ENCODE measurements at regions not wholly inside any gene's neighbourhood (a gene's known extent, or its start where the extent isn't known, plus 50 kb on each side); places are given as distances from the start of the nearest gene placed in this dataset.

- no peaks in the 10 kb centered on the region for H3K4me1 ChIP-seq (ENCODE audit: control insufficient read depth, insufficient read depth, low read length)
- intact Hi-C loops (cut with DNase I) = no loop called here
- DNase-seq (no peak), ATAC-seq (no peak)
- no peak overlapping the region for H3K27ac ChIP-seq (ENCODE audit: low read length)
- H3K9me3 ChIP-seq (ENCODE audit: control insufficient read depth, low read length) = no peaks in the 10 kb centered on the region
- H3K27me3 ChIP-seq (ENCODE audit: control insufficient read depth, insufficient read depth) = no peaks in the 10 kb centered on the region
- WGBS = 80% methylated on average over 2 of the region's 2 CpGs
- H3K4me3 ChIP-seq (ENCODE audit: low read length) = no peak overlapping the region
These were observed 165.2 kb upstream of the PLSCR5 start for GRCh38 chr3:146770301-146770700.

- Histone ChIP-seq H3K9me3 (ENCODE audit: control insufficient read depth, low read length) (no peaks in the 10 kb centered on the region), H3K4me1 (ENCODE audit: control insufficient read depth, insufficient read depth, low read length) (no peaks in the 10 kb centered on the region), H3K4me3 (ENCODE audit: low read length) (no peak overlapping the region), H3K27ac (ENCODE audit: low read length) (no peak overlapping the region), H3K27me3 (ENCODE audit: control insufficient read depth, insufficient read depth) (no peaks in the 10 kb centered on the region)
- ATAC-seq (no peak), DNase-seq (no peak)
- 79% methylated on average over 1 of the region's 1 CpG for WGBS
- intact Hi-C loops (cut with DNase I) = no loop called here
These were observed 152.6 kb upstream of the PLSCR5 start for GRCh38 chr3:146757759-146758158.

DNA sequence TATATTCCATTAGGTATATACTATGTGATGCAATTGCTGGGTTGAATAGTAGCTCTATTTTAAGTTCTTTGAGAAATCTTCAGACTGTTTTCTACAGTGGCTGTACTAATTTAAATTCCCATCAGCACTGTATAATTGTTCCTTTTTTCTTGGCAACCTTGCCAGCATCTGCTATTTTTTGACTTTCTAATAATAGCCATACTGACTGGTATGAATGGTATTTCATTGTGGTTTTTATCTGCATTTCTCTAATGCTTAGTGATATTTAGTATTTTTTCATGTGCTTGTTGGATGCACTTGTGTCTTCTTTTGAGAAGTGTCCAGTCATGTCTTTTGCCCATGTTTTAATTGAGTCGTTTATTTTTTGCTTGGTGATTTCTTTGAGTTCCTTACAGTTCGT is 145.1 kb upstream of the PLSCR5 start:
- Histone ChIP-seq H3K4me3 (ENCODE audit: low read length) (no peak overlapping the region), H3K9me3 (ENCODE audit: control insufficient read depth, low read length) (no peaks in the 10 kb centered on the region), H3K4me1 (ENCODE audit: control insufficient read depth, insufficient read depth, low read length) (no peaks in the 10 kb centered on the region), H3K27me3 (ENCODE audit: control insufficient read depth, insufficient read depth) (no peaks in the 10 kb centered on the region), H3K27ac (ENCODE audit: low read length) (no peak overlapping the region)
- no peak for ATAC-seq
- no peak for DNase-seq
- 56% methylated on average over 2 of the region's 2 CpGs for WGBS
- intact Hi-C loops (cut with DNase I) = no loop called here

DNA sequence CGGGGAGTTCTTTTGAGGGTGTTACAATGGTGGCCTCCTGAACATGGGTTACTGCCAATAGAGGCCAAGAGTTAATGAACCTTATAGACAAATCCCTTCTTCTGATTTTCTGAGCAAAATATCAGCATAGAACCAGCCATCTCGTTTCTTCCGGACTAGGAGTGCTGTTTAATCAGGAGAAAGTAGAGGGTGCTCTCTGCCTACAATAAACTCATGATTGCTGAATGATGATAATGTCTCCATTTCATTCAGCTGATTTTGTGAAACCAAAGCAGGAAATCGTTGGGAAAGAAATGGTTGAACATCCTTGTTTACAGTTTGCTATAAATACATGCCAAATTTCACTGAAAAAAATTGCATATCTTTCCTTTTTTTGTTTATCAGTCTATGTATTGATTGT is 142.8 kb upstream of the PLSCR5 start:
- Histone ChIP-seq H3K9me3 (ENCODE audit: control insufficient read depth, low read length) (no peaks in the 10 kb centered on the region), H3K4me3 (ENCODE audit: low read length) (no peak overlapping the region), H3K27me3 (ENCODE audit: control insufficient read depth, insufficient read depth) (no peaks in the 10 kb centered on the region), H3K4me1 (ENCODE audit: control insufficient read depth, insufficient read depth, low read length) (no peaks in the 10 kb centered on the region), H3K27ac (ENCODE audit: low read length) (no peak overlapping the region)
- DNase-seq = no peak
- ATAC-seq = peak in 1 of 2 donors; percentile 47
- intact Hi-C loops (cut with DNase I) = no loop called here
- WGBS = 44% methylated on average over 4 of the region's 4 CpGs

- intact Hi-C loops (cut with DNase I) = no loop called here
- Histone ChIP-seq H3K4me3 (ENCODE audit: low read length) (no peak overlapping the region), H3K9me3 (ENCODE audit: control insufficient read depth, low read length) (no peaks in the 10 kb centered on the region), H3K27me3 (ENCODE audit: control insufficient read depth, insufficient read depth) (no peaks in the 10 kb centered on the region), H3K4me1 (ENCODE audit: control insufficient read depth, insufficient read depth, low read length) (no peaks in the 10 kb centered on the region), H3K27ac (ENCODE audit: low read length) (no peak overlapping the region)
- DNase-seq (no peak), ATAC-seq (no peak)
These were observed 141.9 kb upstream of the PLSCR5 start for GRCh38 chr3:146747051-146747450.

DNA sequence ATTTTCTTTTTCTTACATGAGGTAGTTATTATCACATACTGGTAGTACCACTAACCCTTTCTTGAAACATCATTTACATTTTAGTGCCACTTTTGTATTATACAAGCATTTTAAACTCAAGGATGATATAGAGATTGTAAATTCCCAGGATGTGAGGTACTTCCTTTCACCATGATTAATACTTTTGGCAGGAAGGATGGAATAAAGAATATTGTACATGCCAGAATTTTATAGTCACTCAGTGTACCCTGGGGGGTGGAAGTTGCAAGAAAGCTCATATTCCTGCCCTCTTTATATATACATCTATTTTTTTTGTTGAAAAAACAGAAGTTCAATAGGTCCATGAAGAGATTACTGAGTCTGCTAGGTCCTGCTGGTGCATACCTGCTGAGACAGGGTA is 141.0 kb upstream of the PLSCR5 start:
- intact Hi-C loops (cut with DNase I) = no loop called here

DNA sequence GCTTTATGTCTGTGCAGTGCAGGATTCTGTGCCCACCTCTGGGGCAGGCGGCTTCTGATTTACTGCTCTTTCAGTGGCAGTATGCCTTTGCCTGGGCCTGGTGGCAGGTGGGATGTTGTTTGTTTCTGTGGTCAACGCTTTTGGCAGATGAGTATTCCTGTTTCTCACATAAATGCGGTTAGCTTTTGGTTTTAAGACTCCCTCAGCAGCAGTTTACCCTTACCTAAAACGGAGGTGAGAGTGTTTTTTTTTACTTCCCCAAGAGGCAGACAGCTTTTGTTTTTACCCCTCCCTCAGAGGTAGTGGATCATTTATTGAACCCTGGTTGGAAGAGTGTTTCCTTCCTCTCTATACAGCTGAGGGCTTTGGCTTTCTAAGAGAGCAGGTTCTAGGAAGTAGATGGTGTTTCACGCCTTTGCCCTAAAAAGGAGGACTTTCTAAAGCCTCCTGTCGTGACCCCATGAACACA is 134.1 kb upstream of the PLSCR5 start:
- ATAC-seq (no peak), DNase-seq (no peak)
- Histone ChIP-seq H3K9me3 (ENCODE audit: control insufficient read depth, low read length) (no peaks in the 10 kb centered on the region), H3K4me3 (ENCODE audit: low read length) (no peak overlapping the region), H3K27ac (ENCODE audit: low read length) (no peak overlapping the region), H3K4me1 (ENCODE audit: control insufficient read depth, insufficient read depth, low read length) (no peaks in the 10 kb centered on the region), H3K27me3 (ENCODE audit: control insufficient read depth, insufficient read depth) (no peaks in the 10 kb centered on the region)
- 78% methylated on average over 6 of the region's 6 CpGs for WGBS
- intact Hi-C loops (cut with DNase I) = no loop called here

More for the DNA sequence above, 141.0 kb upstream of the PLSCR5 start:
- no peak for ATAC-seq
- no peak overlapping the region for H3K4me3 ChIP-seq (ENCODE audit: low read length)
- no peak for DNase-seq
- H3K27ac ChIP-seq (ENCODE audit: low read length) = no peak overlapping the region
- no peaks in the 10 kb centered on the region for H3K9me3 ChIP-seq (ENCODE audit: control insufficient read depth, low read length)
- H3K4me1 ChIP-seq (ENCODE audit: control insufficient read depth, insufficient read depth, low read length) = no peaks in the 10 kb centered on the region
- no peaks in the 10 kb centered on the region for H3K27me3 ChIP-seq (ENCODE audit: control insufficient read depth, insufficient read depth)

DNA sequence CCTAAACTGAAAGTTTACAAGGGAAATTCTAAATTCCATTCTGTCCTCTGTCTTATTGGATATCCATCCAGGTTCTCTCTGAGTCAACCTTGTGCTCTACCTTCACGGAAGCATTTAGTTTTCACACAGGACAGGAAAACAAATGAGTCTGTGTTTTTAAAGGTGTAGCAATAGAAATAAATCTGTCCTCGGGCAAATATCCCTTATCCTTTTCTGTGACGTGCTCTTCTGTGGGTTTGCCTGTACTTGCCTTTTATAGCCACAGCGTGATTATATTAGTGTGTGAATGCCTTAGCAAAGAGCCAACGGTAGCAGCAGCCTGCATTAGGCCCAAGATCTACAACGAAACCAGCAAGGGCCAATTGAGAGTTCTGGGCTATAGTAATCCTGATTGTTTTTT is 127.2 kb upstream of the PLSCR5 start:
- no peak overlapping the region for H3K27ac ChIP-seq (ENCODE audit: low read length)
- no peaks in the 10 kb centered on the region for H3K27me3 ChIP-seq (ENCODE audit: control insufficient read depth, insufficient read depth)
- no peaks in the 10 kb centered on the region for H3K4me1 ChIP-seq (ENCODE audit: control insufficient read depth, insufficient read depth, low read length)
- DNase-seq (no peak), ATAC-seq (no peak)
- WGBS = 83% methylated on average over 6 of the region's 6 CpGs
- H3K4me3 ChIP-seq (ENCODE audit: low read length) = no peak overlapping the region
- intact Hi-C loops (cut with DNase I) = no loop called here
- H3K9me3 ChIP-seq (ENCODE audit: control insufficient read depth, low read length) = no peaks in the 10 kb centered on the region

DNA sequence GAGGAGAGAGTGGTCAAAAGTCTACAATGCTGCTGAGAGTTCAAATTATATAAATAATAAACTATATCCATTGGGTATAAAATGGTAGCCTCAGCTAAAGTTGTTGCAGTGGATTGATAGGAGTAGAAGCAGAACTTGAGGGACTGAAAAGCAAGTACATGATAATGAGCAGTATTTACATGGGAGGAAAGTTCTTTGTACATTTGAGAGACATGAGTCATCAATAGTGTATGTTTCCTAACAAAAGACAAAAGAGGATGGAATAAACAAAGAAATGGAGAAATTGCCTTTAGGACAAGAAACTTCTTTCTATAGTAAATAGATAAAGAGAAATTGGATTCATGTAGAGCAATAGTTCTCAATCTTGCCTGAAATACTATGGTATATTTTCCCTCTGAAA is 110.0 kb upstream of the PLSCR5 start:
- Histone ChIP-seq H3K9me3 (ENCODE audit: control insufficient read depth, low read length) (no peaks in the 10 kb centered on the region), H3K4me1 (ENCODE audit: control insufficient read depth, insufficient read depth, low read length) (no peaks in the 10 kb centered on the region), H3K27ac (ENCODE audit: low read length) (no peak overlapping the region), H3K4me3 (ENCODE audit: low read length) (no peak overlapping the region), H3K27me3 (ENCODE audit: control insufficient read depth, insufficient read depth) (no peaks in the 10 kb centered on the region)
- ATAC-seq (no peak), DNase-seq (no peak)
- intact Hi-C loops (cut with DNase I) = no loop called here

GRCh38 chr3:146712806-146713205 is 107.7 kb upstream of the PLSCR5 start:
- H3K9me3 ChIP-seq (ENCODE audit: control insufficient read depth, low read length) = no peaks in the 10 kb centered on the region
- 76% methylated on average over 3 of the region's 3 CpGs for WGBS
- no peak for ATAC-seq
- no peaks in the 10 kb centered on the region for H3K4me1 ChIP-seq (ENCODE audit: control insufficient read depth, insufficient read depth, low read length)
- H3K27ac ChIP-seq (ENCODE audit: low read length) = no peak overlapping the region
- H3K4me3 ChIP-seq (ENCODE audit: low read length) = no peak overlapping the region
- intact Hi-C loops (cut with DNase I) = no loop called here
- no peaks in the 10 kb centered on the region for H3K27me3 ChIP-seq (ENCODE audit: control insufficient read depth, insufficient read depth)
- DNase-seq = no peak

GRCh38 chr3:146709969-146710368 is 104.8 kb upstream of the PLSCR5 start:
- H3K27ac ChIP-seq (ENCODE audit: low read length) = no peak overlapping the region
- intact Hi-C loops (cut with DNase I) = no loop called here

DNA sequence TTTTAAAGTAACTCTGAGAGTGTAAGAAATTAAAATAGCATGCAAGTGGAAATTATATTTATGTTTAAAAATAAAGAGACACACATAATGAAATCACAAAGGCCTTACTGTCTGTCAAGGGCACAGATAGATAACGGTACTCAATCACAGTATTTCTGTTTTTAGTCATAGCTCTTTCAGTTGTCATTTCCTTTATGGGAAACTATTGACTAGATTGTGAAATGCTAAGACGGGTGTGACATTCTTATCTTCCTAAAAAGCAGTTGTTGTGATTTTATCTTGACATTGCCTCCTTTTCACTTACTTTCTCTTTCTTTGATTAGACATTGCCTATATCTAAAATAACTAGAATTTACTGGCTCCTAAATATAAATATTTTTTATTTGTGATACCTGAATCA is 100.1 kb upstream of the PLSCR5 start:
- 27% methylated on average over 2 of the region's 2 CpGs for WGBS

More at GRCh38 chr3:146709969-146710368, 104.8 kb upstream of the PLSCR5 start:
- DNase-seq = no peak
- WGBS = 46% methylated on average over 3 of the region's 3 CpGs
- H3K4me3 ChIP-seq (ENCODE audit: low read length) = no peak overlapping the region
- ATAC-seq = no peak
- H3K9me3 ChIP-seq (ENCODE audit: control insufficient read depth, low read length) = no peaks in the 10 kb centered on the region
- no peaks in the 10 kb centered on the region for H3K4me1 ChIP-seq (ENCODE audit: control insufficient read depth, insufficient read depth, low read length)
- no peaks in the 10 kb centered on the region for H3K27me3 ChIP-seq (ENCODE audit: control insufficient read depth, insufficient read depth)

More for the DNA sequence above, 100.1 kb upstream of the PLSCR5 start:
- Histone ChIP-seq H3K27me3 (ENCODE audit: control insufficient read depth, insufficient read depth) (no peaks in the 10 kb centered on the region), H3K4me3 (ENCODE audit: low read length) (no peak overlapping the region), H3K9me3 (ENCODE audit: control insufficient read depth, low read length) (no peaks in the 10 kb centered on the region), H3K27ac (ENCODE audit: low read length) (no peak overlapping the region), H3K4me1 (ENCODE audit: control insufficient read depth, insufficient read depth, low read length) (no peaks in the 10 kb centered on the region)
- DNase-seq (no peak), ATAC-seq (no peak)
- intact Hi-C loops (cut with DNase I) = no loop called here
